ENCODE measurements at regions not wholly inside any gene's neighbourhood (a gene's known extent, or its start where the extent isn't known, plus 50 kb on each side); places are given as distances from the start of the nearest gene placed in this dataset.
A peak's percentile ranks its signal among the peaks of the same experiment; 100 is the strongest.
"Not testable (repeated sequence)": the region's sequence is repeated elsewhere in the genome, so short reads cannot be mapped to it uniquely, and the experiment has no call there.

- not testable (repeated sequence) for DNase-seq (ENCODE audit: low read depth in 2 of 2)
These were observed 69.9 kb downstream of the ALG1L2 start for GRCh38 chr3:130151555-130151954.

DNA sequence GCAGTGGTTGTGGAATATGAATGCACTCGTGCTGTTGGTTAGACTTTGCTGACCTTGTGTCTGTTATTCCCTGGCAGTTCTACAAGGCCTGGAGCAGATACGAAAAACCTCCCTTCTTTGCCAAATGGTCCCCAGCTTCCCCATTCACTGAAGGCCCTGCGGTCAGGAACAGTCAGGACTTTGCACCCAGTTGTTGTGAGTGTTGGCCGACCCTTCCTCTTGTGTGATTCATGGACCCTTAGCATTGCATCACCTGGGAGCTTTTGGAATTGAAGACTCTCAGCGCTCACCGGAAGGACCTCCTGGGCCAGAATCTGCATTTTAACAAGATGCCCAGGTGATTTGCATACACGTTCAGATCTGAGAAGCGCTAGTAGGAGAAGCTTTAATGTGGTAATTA is 71.6 kb downstream of the ALG1L2 start:
- DNase-seq (ENCODE audit: low read depth in 2 of 2): not testable (repeated sequence)

GRCh38 chr3:130155464-130155863 is 73.8 kb downstream of the ALG1L2 start:
- DNase-seq (ENCODE audit: low read depth in 2 of 2): not testable (repeated sequence)

DNA sequence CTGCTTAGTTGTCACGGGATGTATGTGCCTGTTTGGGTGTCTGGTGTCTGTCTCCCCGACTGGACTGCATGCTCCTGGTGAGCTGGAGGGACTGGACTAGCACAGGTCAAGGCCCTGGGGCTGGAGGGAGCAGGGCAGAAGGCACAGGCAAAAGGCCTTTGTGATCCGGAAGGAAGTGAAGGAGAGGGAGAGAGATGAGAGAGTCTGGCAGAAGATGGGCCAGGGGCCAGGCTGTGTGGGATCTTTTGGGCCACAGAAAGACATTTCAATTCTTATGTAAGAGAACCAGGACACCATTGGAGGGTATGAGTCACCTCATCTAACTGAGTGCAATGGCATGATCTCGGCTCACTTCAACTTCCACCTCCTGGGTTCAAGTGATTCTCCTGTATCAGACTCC is 85.2 kb downstream of the ALG1L2 start:
- not testable (repeated sequence) for DNase-seq (ENCODE audit: low read depth in 2 of 2)

GRCh38 chr3:130175195-130175594 is 93.6 kb downstream of the ALG1L2 start:
- DNase-seq (ENCODE audit: low read depth in 2 of 2): not testable (repeated sequence)

DNA sequence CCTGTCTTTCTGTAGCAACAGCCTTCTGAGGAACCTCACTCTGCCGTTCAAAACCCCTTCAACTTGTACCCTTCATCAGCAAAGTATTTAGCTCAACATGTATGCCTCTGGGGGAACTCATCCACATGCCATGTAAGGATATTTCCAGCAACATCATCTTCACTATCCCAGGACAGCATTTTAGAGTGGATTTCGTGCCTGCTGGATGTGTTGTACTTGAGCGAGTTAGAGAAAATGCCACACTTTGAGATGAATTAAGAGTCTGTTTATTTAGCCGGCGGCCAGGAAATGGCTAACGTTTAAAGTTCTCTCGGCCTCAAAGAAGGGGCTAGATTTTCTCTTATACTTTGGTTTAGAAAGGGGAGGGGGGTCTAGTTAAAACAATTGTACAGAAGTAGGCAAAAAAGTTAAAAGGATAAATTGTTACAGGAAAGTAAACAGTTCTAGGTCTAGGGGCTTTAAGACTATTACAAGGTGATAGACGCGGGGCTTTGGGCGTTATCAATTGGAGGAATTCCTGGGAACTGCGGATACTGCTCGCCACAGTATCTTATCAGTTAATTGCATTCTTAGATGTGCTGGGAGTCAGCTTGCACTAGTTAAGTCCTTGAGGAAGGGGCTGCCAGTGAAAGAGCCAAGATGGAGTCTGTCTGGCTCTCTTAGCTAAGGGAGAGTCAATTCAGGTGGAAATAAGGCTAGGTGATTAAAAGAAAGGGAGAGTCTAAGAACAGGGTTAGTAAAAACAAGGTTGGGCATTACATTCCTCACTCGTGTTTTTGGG is 95.0 kb downstream of the ALG1L2 start:
- DNase-seq (ENCODE audit: low read depth in 2 of 2): not testable (repeated sequence)

DNA sequence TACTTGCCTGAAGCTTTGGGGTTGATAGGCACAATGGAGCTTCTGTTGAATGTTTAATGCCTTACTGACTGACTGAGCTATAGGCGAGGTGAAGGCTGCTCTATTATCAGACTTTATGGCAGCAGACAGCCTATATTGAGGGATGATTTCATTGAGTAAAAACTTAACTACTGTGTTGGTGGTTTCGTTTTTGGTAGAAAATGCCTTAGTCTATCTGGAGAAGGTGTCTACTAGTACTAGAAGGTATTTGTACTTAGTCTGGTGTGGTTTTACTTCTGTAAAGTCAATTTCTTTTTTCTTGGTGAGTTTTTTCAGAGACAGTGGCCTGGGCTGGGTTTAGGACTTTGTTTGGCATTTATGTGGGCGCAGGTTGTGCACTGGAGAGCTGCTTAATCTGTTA is 97.2 kb downstream of the ALG1L2 start:
- not testable (repeated sequence) for DNase-seq (ENCODE audit: low read depth in 2 of 2)

GRCh38 chr3:130179353-130179970 is 97.8 kb downstream of the ALG1L2 start:
- peak; percentile 9 to 14 for DNase-seq (ENCODE audit: low read depth in 2 of 2)

GRCh38 chr3:130182475-130182874 is 100.8 kb downstream of the ALG1L2 start:
- not testable (repeated sequence) for DNase-seq (ENCODE audit: low read depth in 2 of 2)

GRCh38 chr3:130183689-130184088 is 102.1 kb downstream of the ALG1L2 start:
- DNase-seq (ENCODE audit: low read depth in 2 of 2): not testable (repeated sequence)

GRCh38 chr3:130184152-130185024 is 102.8 kb downstream of the ALG1L2 start:
- not testable (repeated sequence) for DNase-seq (ENCODE audit: low read depth in 2 of 2)

DNA sequence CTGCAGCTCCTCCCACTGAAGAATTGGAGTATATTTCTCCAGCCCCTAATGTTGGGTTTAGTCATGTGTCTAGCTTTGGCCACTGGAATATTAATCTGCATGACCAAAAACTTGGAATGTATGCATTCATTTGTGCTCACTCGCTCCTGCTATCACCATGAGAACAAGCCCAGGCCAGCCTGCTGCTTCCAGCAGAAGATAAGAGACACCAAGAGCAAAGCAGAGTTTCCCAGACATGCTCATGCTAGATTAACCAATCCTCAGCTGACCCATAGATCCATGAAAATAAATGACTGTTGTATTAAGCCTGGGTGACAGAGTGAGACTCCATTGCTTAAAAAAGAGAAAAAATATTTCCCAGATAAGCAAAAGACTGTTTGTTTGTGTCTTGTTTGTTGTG is 119.6 kb downstream of the ALG1L2 start:
- not testable (repeated sequence) for DNase-seq (ENCODE audit: low read depth in 2 of 2)

GRCh38 chr3:130203633-130204032 is 122.0 kb downstream of the ALG1L2 start:
- not testable (repeated sequence) for DNase-seq (ENCODE audit: low read depth in 2 of 2)

GRCh38 chr3:130227540-130227939 is 117.9 kb upstream of the COL6A5 start:
- no peak for DNase-seq (ENCODE audit: low read depth in 2 of 2)

GRCh38 chr3:130242850-130243569 is 102.5 kb upstream of the COL6A5 start:
- DNase-seq (ENCODE audit: low read depth in 2 of 2): no peak

GRCh38 chr3:130243808-130244207 is 101.7 kb upstream of the COL6A5 start:
- no peak for DNase-seq (ENCODE audit: low read depth in 2 of 2)

- no peak for DNase-seq (ENCODE audit: low read depth in 2 of 2)
These were observed 94.5 kb upstream of the COL6A5 start for GRCh38 chr3:130250982-130251381.

- DNase-seq (ENCODE audit: low read depth in 2 of 2): no peak
These were observed 90.0 kb upstream of the COL6A5 start for GRCh38 chr3:130255442-130255841.

GRCh38 chr3:130256821-130257340 is 88.6 kb upstream of the COL6A5 start:
- no peak for DNase-seq (ENCODE audit: low read depth in 2 of 2)

GRCh38 chr3:130258532-130258952 is 86.9 kb upstream of the COL6A5 start:
- no peak for DNase-seq (ENCODE audit: low read depth in 2 of 2)

- DNase-seq (ENCODE audit: low read depth in 2 of 2): no peak
These were observed 86.2 kb upstream of the COL6A5 start for GRCh38 chr3:130259166-130259874.

All from stimulated activated CD4-positive, alpha-beta T cell treated with anti-CD3 and anti-CD28 coated beads, Interleukin-15, amount 100 ng/mL, for 48 hours (primary cell).